Stomach (tissue), 4 donors: ENCODE measurements at regions not wholly inside any gene's neighbourhood (a gene's known extent, or its start where the extent isn't known, plus 50 kb on each side); places are given as distances from the start of the nearest gene placed in this dataset.

Experiments used
- CTCF ChIP-seq, 7 experiments: fragments of 450-650 bp in 4 of 7; fragments of 200-600 bp in 3 of 7; sonication (generic) in 3 of 7; IDR thresholded peaks; one replicate each; pipeline ENCODE4 v1.5.1; 2016 to 2019; ENCODE audit warnings: antibody characterized with exemption in 7 of 7, control low read depth in 2 of 7, mild to moderate bottlenecking in 1 of 7
- EP300 ChIP-seq: sonication (generic); formaldehyde crosslinking; IDR thresholded peaks from one replicate; pipeline ENCODE4 v1.6.1; 2017; ENCODE audit warnings: antibody characterized with exemption
- POLR2A ChIP-seq, 4 donors: fragments of 450-650 bp; IDR thresholded peaks; one replicate each; pipeline ENCODE4 v1.6.1; 2016; ENCODE audit warnings: antibody characterized with exemption in 4 of 4, control low read depth in 2 of 4, mild to moderate bottlenecking in 1 of 4, moderate library complexity in 1 of 4
- POLR2AphosphoS5 ChIP-seq, 3 donors: sonication (generic); formaldehyde crosslinking; IDR thresholded peaks; one replicate each; pipeline ENCODE4 v1.6.1; 2016; ENCODE audit warnings: antibody characterized with exemption in 3 of 3

GRCh38 chrX:95505721-95506120, 1178.9 kb upstream of the DIAPH2 start:
- TF ChIP-seq EP300 (no peak), POLR2A (IDR thresholded peaks at IDR 0.05) (no peak), CTCF (IDR thresholded peaks at IDR 0.05) (no peak), POLR2AphosphoS5 (IDR thresholded peaks at IDR 0.05) (no peak)
